KOPT-K1 (cell line): ENCODE measurements at regions not wholly inside any gene's neighbourhood (a gene's known extent, or its start where the extent isn't known, plus 50 kb on each side); places are given as distances from the start of the nearest gene placed in this dataset.

Experiments
- H3K27ac ChIP-seq: fragments of 200-600 bp; sonication (generic); 2 replicates; pipeline ENCODE4 v1.5.1; 2016; ENCODE audit warnings: antibody characterized with exemption, mild to moderate bottlenecking, low read depth, low read length; ENCODE audit not compliant: poor library complexity, severe bottlenecking
- H3K36me3 ChIP-seq: fragments of 200-600 bp; sonication (generic); 2 replicates; pipeline ENCODE4 v1.5.1; 2017; ENCODE audit warnings: antibody characterized with exemption, mild to moderate bottlenecking, low read length, moderate library complexity; ENCODE audit not compliant: insufficient read depth
- H3K9me3 ChIP-seq: fragments of 200-600 bp; sonication (generic); 2 replicates; pipeline ENCODE4 v1.5.1; 2017; ENCODE audit warnings: antibody characterized with exemption, low read length, mild to moderate bottlenecking; ENCODE audit not compliant: insufficient read depth, poor library complexity, severe bottlenecking

- H3K27ac ChIP-seq: no peak overlapping the region
- H3K9me3 ChIP-seq: peaks cover 9% of the 10 kb centered on the region
- H3K36me3 ChIP-seq: no peaks in the 10 kb centered on the region
These were observed 249.6 kb upstream of the TBX3 start for GRCh38 chr12:114933428-114934160.

- Histone ChIP-seq H3K9me3 (peaks cover 9% of the 10 kb centered on the region), H3K27ac (no peak overlapping the region), H3K36me3 (no peaks in the 10 kb centered on the region)
These were observed 248.8 kb upstream of the TBX3 start for GRCh38 chr12:114932806-114933205.

- no peaks in the 10 kb centered on the region for H3K36me3 ChIP-seq
- no peak overlapping the region for H3K27ac ChIP-seq
- peaks cover 9% of the 10 kb centered on the region for H3K9me3 ChIP-seq
These were observed 247.1 kb upstream of the TBX3 start for GRCh38 chr12:114931025-114931424.

GRCh38 chr12:114926341-114926740 lies 242.4 kb upstream of the TBX3 start:
- H3K9me3 ChIP-seq: peaks cover 7% of the 10 kb centered on the region
- no peak overlapping the region for H3K27ac ChIP-seq
- no peaks in the 10 kb centered on the region for H3K36me3 ChIP-seq

- Histone ChIP-seq H3K9me3 (no peaks in the 10 kb centered on the region), H3K27ac (no peak overlapping the region), H3K36me3 (no peaks in the 10 kb centered on the region)
These were observed 241.0 kb upstream of the TBX3 start for GRCh38 chr12:114924946-114925475.

- Histone ChIP-seq H3K9me3 (peaks cover 5% of the 10 kb centered on the region), H3K36me3 (no peaks in the 10 kb centered on the region), H3K27ac (no peak overlapping the region)
These were observed 237.8 kb upstream of the TBX3 start for GRCh38 chr12:114921781-114922180.

GRCh38 chr12:114920771-114921554 lies 237.0 kb upstream of the TBX3 start:
- Histone ChIP-seq H3K9me3 (peaks cover 5% of the 10 kb centered on the region), H3K36me3 (no peaks in the 10 kb centered on the region), H3K27ac (no peak overlapping the region)

- Histone ChIP-seq H3K27ac (no peak overlapping the region), H3K36me3 (no peaks in the 10 kb centered on the region), H3K9me3 (peaks cover 5% of the 10 kb centered on the region)
These were observed 235.5 kb upstream of the TBX3 start for GRCh38 chr12:114919479-114919878.

GRCh38 chr12:114918535-114919233 lies 234.7 kb upstream of the TBX3 start:
- H3K9me3 ChIP-seq: peaks cover 5% of the 10 kb centered on the region
- no peaks in the 10 kb centered on the region for H3K36me3 ChIP-seq
- H3K27ac ChIP-seq: no peak overlapping the region

GRCh38 chr12:114917953-114918352 lies 234.0 kb upstream of the TBX3 start:
- peaks cover 5% of the 10 kb centered on the region for H3K9me3 ChIP-seq
- H3K27ac ChIP-seq: no peak overlapping the region
- no peaks in the 10 kb centered on the region for H3K36me3 ChIP-seq

GRCh38 chr12:114917307-114917706 lies 233.3 kb upstream of the TBX3 start:
- Histone ChIP-seq H3K27ac (no peak overlapping the region), H3K36me3 (no peaks in the 10 kb centered on the region), H3K9me3 (peaks cover 5% of the 10 kb centered on the region)

- Histone ChIP-seq H3K9me3 (peaks cover 5% of the 10 kb centered on the region), H3K27ac (no peak overlapping the region), H3K36me3 (no peaks in the 10 kb centered on the region)
These were observed 232.6 kb upstream of the TBX3 start for GRCh38 chr12:114916541-114916940.

GRCh38 chr12:114916124-114916523 lies 232.1 kb upstream of the TBX3 start:
- no peak overlapping the region for H3K27ac ChIP-seq
- peaks cover 5% of the 10 kb centered on the region for H3K9me3 ChIP-seq
- no peaks in the 10 kb centered on the region for H3K36me3 ChIP-seq

- peaks cover 5% of the 10 kb centered on the region for H3K9me3 ChIP-seq
- H3K36me3 ChIP-seq: no peaks in the 10 kb centered on the region
- H3K27ac ChIP-seq: no peak overlapping the region
These were observed 230.2 kb upstream of the TBX3 start for GRCh38 chr12:114913871-114914801.
